ENCODE measurements at regions not wholly inside any gene's neighbourhood (a gene's known extent, or its start where the extent isn't known, plus 50 kb on each side); places are given as distances from the start of the nearest gene placed in this dataset.
"Not testable (repeated sequence)": the region's sequence is repeated elsewhere in the genome, so short reads cannot be mapped to it uniquely, and the experiment has no call there.

- in situ Hi-C loops (cut with MboI; ENCODE audit: low pct_unique_long_range_greater_than_20kb in 2 of 9, low sequenced_read_pairs in 9 of 9, unreplicated experiment in 9 of 9), result no loop called here
- 0 to 52% (median 17%) methylated on average over 1 to 5 of the region's 5 CpGs; no CpG with 5 or more reads in 1 of the 10 experiments for WGBS, 10 experiments
- H3K4me1 ChIP-seq (replicated peaks in 1 of 2), result no peaks in the 10 kb centered on the region
- H3K4me3 ChIP-seq, result no peak overlapping the region
- H3K27ac ChIP-seq, result no peak overlapping the region
- peak in 3 of 8 experiments; percentile 25 to 71 (median 43) for ATAC-seq (replicated peaks in 6 of 8)
Measured at GRCh38 chr19:22545751-22546150, 88.4 kb upstream of the ZNF492 start.

- in situ Hi-C loops (cut with MboI; ENCODE audit: low pct_unique_long_range_greater_than_20kb in 2 of 9, low sequenced_read_pairs in 9 of 9, unreplicated experiment in 9 of 9), result no loop called here
- H3K4me1 ChIP-seq (replicated peaks in 1 of 2), result no peaks in the 10 kb centered on the region
- 11 to 60% (median 48%) methylated on average over 2 to 5 of the region's 5 CpGs for WGBS, 10 experiments
- no peak overlapping the region for H3K4me3 ChIP-seq
- no peak for ATAC-seq (replicated peaks in 6 of 8)
- no peak overlapping the region for H3K27ac ChIP-seq
Measured at GRCh38 chr19:22533761-22534160, 100.4 kb upstream of the ZNF492 start.

- in situ Hi-C loops (cut with MboI; ENCODE audit: low pct_unique_long_range_greater_than_20kb in 2 of 9, low sequenced_read_pairs in 9 of 9, unreplicated experiment in 9 of 9), result no loop called here
- no peak for ATAC-seq (replicated peaks in 6 of 8)
Measured at GRCh38 chr19:22532388-22533300, 101.5 kb upstream of the ZNF492 start.

DNA sequence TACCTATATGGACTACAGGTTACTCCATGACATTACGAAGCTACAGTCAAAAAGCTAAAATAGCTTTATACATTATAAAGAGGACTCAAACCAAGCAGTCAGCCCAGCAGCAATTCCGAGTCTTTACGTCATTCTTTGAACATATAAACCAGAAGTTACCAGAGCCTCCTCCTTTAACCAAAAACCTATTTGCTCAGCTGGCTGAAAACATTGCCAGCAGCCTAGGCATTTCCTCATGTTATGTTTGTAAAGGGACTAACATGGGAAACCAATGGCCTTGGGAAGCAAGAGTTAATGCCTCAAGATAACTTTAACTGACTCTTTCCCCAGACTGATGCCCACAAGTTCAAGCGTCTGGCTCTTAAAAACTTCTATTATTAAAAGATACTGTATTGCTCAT, 104.1 kb upstream of the ZNF492 start:
- Histone ChIP-seq H3K4me1 (replicated peaks in 1 of 2) (no peaks in the 10 kb centered on the region), H3K27ac (no peak overlapping the region), H3K4me3 (no peak overlapping the region)
- WGBS, 10 experiments, result 0 to 83% (median 40%) methylated on average over 1 to 4 of the region's 4 CpGs; no CpG with 5 or more reads in 1 of the 10 experiments
- ATAC-seq (replicated peaks in 6 of 8), result no peak
- in situ Hi-C loops (cut with MboI; ENCODE audit: low pct_unique_long_range_greater_than_20kb in 2 of 9, low sequenced_read_pairs in 9 of 9, unreplicated experiment in 9 of 9), result no loop called here

More at GRCh38 chr19:22532388-22533300, 101.5 kb upstream of the ZNF492 start:
- H3K27ac ChIP-seq, result no peak overlapping the region
- no peaks in the 10 kb centered on the region for H3K4me1 ChIP-seq (replicated peaks in 1 of 2)
- H3K4me3 ChIP-seq, result no peak overlapping the region
- WGBS, 10 experiments, result 0 to 100% (median 62%) methylated on average over 1 to 22 of the region's 43 CpGs; no CpG with 5 or more reads in 2 of the 10 experiments

- 0 to 45% (median 40%) methylated on average over 1 to 7 of the region's 8 CpGs; no CpG with 5 or more reads in 4 of the 10 experiments for WGBS, 10 experiments
- Histone ChIP-seq H3K27ac (no peak overlapping the region), H3K4me1 (replicated peaks in 1 of 2) (no peaks in the 10 kb centered on the region), H3K4me3 (no peak overlapping the region)
- in situ Hi-C loops (cut with MboI; ENCODE audit: low pct_unique_long_range_greater_than_20kb in 2 of 9, low sequenced_read_pairs in 9 of 9, unreplicated experiment in 9 of 9), result no loop called here
- no peak for ATAC-seq (replicated peaks in 6 of 8)
Measured at GRCh38 chr19:22528956-22529355, 105.2 kb upstream of the ZNF492 start.

DNA sequence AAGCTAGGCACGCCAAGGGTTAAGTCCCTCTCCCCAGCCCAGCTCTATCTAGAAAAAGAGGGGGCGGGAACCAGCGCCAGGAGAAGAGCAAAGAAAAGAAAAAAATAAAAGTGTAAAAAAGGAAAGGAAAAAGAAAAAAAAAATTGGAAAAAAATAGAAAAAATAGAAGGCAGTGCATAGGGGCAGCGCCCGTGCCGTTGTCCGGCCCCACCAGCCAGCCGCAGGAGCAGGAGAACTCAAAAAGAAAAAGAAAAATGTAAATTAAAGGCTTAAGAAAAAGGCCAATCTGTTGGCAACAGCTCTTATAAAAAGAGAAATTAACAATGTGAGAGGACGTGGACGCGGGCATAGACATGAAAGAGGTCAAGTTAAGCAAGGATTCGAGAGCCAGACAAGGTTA, 105.4 kb upstream of the ZNF98 start:
- H3K4me3 ChIP-seq, result no peak overlapping the region
- 10 to 72% (median 48%) methylated on average over 2 to 12 of the region's 12 CpGs for WGBS, 10 experiments
- H3K27ac ChIP-seq, result no peak overlapping the region
- in situ Hi-C loops (cut with MboI; ENCODE audit: low pct_unique_long_range_greater_than_20kb in 2 of 9, low sequenced_read_pairs in 9 of 9, unreplicated experiment in 9 of 9), result no loop called here
- no peak for ATAC-seq (replicated peaks in 6 of 8)
- H3K4me1 ChIP-seq (replicated peaks in 1 of 2), result no peaks in the 10 kb centered on the region

GRCh38 chr19:22526661-22527272, 104.6 kb upstream of the ZNF98 start:
- Histone ChIP-seq H3K27ac (no peak overlapping the region), H3K4me3 (no peak overlapping the region), H3K4me1 (replicated peaks in 1 of 2) (no peaks in the 10 kb centered on the region)
- in situ Hi-C loops (cut with MboI; ENCODE audit: low pct_unique_long_range_greater_than_20kb in 2 of 9, low sequenced_read_pairs in 9 of 9, unreplicated experiment in 9 of 9), result no loop called here
- no peak for ATAC-seq (replicated peaks in 6 of 8)
- 0 to 39% (median 11%) methylated on average over 1 to 8 of the region's 11 CpGs; no CpG with 5 or more reads in 1 of the 10 experiments for WGBS, 10 experiments

GRCh38 chr19:22523940-22524339, 101.8 kb upstream of the ZNF98 start:
- in situ Hi-C loops (cut with MboI; ENCODE audit: low pct_unique_long_range_greater_than_20kb in 2 of 9, low sequenced_read_pairs in 9 of 9, unreplicated experiment in 9 of 9), result no loop called here
- no peak overlapping the region for H3K27ac ChIP-seq
- H3K4me3 ChIP-seq, result no peak overlapping the region
- ATAC-seq (replicated peaks in 6 of 8), result no peak
- no peaks in the 10 kb centered on the region for H3K4me1 ChIP-seq (replicated peaks in 1 of 2)
- WGBS, 10 experiments, result 0 to 60% (median 21%) methylated on average over 1 to 4 of the region's 4 CpGs; no CpG with 5 or more reads in 4 of the 10 experiments

DNA sequence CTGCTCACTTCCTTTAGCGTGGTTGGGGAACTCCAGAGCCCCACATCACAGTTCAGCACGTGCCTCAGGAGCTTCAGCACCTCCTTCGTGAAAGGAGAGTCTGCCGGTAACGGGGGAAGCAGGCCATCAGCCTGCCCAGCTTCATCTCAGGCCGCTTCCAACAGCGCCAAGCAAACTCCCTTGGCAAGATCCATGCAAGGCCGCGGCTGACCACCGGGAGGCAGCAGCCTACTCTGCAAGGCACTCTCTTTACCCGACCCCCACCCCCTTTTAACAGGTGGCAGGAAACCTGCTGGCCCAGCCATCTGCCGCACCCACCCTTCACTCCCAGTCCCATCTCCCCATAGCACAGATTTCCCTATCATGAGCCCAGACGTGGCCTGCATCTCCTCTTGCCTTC, 97.4 kb upstream of the ZNF98 start:
- H3K27ac ChIP-seq; in situ Hi-C loops (cut with MboI; ENCODE audit: low pct_unique_long_range_greater_than_20kb in 2 of 9, low sequenced_read_pairs in 9 of 9, unreplicated experiment in 9 of 9); ATAC-seq (replicated peaks in 6 of 8); H3K4me3 ChIP-seq; H3K4me1 ChIP-seq (replicated peaks in 1 of 2): not testable (repeated sequence)
- WGBS, 10 experiments, result 0 to 100% (median 77%) methylated on average over 1 to 8 of the region's 13 CpGs; no CpG with 5 or more reads in 6 of the 10 experiments

DNA sequence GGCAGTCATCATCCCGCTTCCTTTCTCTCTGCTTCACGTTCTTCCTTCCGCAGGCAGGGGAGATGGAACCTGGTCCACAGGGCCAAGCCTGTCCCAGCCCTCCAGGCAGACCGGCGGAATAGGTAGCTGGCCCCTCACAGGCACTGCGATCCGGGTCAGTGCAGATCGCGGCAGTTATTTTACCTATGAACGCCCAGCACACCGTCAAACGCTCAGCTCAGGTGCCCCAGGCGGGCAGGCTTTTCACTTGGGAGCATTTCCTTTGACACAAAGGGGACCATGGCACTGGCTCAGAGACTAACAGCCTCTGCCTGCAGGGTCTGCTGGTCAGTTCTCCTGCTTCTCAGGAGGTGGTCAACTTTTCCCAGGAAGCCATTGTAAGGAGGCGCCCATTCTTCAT, 97.0 kb upstream of the ZNF98 start:
- in situ Hi-C loops (cut with MboI; ENCODE audit: low pct_unique_long_range_greater_than_20kb in 2 of 9, low sequenced_read_pairs in 9 of 9, unreplicated experiment in 9 of 9), result no loop called here
- Histone ChIP-seq H3K27ac (no peak overlapping the region), H3K4me3 (no peak overlapping the region), H3K4me1 (replicated peaks in 1 of 2) (no peaks in the 10 kb centered on the region)
- WGBS, 10 experiments, result 41 to 65% (median 44%) methylated on average over 3 to 4 of the region's 14 CpGs; no CpG with 5 or more reads in 7 of the 10 experiments
- ATAC-seq (replicated peaks in 6 of 8), result no peak

DNA sequence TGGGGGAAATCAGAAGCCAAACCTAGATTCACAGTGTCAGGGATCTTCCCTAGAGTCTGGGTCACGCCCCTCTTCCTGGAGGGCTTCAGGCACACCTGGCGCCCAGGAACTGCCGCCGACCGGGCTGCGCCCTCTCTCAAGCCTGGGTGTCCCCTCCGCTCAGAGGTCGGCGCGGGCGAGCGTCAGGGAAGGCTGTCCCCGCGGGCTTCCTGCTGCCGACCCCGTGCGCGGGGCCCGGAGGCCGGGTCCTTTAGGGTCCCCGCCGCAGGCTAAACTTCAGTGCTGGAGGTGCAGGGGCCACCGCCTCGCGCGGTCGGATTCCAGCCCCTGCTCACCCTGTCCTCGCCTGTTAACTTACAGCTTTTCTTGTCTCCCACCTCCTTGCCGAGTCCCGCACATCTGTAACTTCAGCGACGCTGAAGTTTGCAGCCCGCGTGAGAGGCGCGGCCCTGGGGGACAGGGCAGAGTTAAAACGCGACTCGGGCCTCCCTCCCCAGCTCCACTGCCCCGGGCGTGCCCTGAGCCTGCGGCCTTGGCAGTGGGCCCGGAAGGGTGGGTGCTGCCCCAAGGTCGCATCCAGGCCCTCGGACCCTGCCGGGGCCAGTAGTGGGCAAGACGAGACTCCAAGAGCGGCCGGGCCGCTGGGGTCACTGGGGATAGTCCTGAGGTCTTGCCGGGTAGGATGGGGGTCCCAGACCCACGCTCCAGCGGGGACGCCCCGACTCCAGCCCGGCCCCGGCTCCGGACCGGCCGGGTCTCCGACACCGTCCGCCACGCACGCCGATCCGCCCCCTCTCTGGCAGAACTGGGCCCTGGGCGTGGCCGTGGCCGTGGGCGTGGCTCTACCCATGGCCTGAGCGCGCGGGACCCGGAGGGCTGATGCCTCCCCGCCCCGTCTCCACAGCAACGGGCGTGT, 95.6 kb upstream of the ZNF98 start:
- H3K27ac ChIP-seq, result no peak overlapping the region
- in situ Hi-C loops (cut with MboI; ENCODE audit: low pct_unique_long_range_greater_than_20kb in 2 of 9, low sequenced_read_pairs in 9 of 9, unreplicated experiment in 9 of 9), result no loop called here
- H3K4me3 ChIP-seq, result no peak overlapping the region
- H3K4me1 ChIP-seq (replicated peaks in 1 of 2), result no peaks in the 10 kb centered on the region
- no peak for ATAC-seq (replicated peaks in 6 of 8)
- WGBS, 10 experiments, result 40 to 93% (median 77%) methylated on average over 1 to 13 of the region's 79 CpGs; no CpG with 5 or more reads in 6 of the 10 experiments

GRCh38 chr19:22515435-22515834, 93.3 kb upstream of the ZNF98 start:
- H3K4me1 ChIP-seq (replicated peaks in 1 of 2), result no peaks in the 10 kb centered on the region
- WGBS, 10 experiments, result 0 to 42% (median 26%) methylated on average over 1 to 4 of the region's 4 CpGs; no CpG with 5 or more reads in 6 of the 10 experiments
- H3K27ac ChIP-seq, result no peak overlapping the region
- no peak for ATAC-seq (replicated peaks in 6 of 8)
- H3K4me3 ChIP-seq, result no peak overlapping the region
- in situ Hi-C loops (cut with MboI; ENCODE audit: low pct_unique_long_range_greater_than_20kb in 2 of 9, low sequenced_read_pairs in 9 of 9, unreplicated experiment in 9 of 9), result no loop called here

DNA sequence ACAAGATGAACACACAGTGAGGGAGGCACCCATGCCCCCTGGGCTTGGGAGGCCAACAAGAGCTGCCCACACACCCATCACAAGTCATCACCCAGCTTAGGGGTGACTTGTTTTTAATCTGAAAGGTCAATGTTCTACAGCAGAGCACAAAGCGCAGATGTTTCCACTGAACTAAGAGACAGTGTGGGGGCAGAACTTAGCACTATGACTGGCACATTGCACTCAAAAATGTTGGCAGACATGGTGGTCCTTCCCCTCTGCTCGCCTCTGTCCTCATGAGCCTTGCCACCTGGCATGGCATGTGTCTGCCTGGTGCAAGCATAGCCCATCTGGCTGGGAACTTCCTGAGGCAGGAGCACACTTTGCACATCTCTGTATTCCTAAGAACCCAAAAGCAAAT, 81.4 kb upstream of the ZNF98 start:
- in situ Hi-C loops (cut with MboI; ENCODE audit: low pct_unique_long_range_greater_than_20kb in 2 of 9, low sequenced_read_pairs in 9 of 9, unreplicated experiment in 9 of 9), result no loop called here
- WGBS, 10 experiments, result 0 to 100% (median 10%) methylated on average over 1 of the region's 2 CpGs; no CpG with 5 or more reads in 6 of the 10 experiments

More for the DNA sequence above, 81.4 kb upstream of the ZNF98 start:
- Histone ChIP-seq H3K4me1 (replicated peaks in 1 of 2) (no peaks in the 10 kb centered on the region), H3K27ac (no peak overlapping the region), H3K4me3 (no peak overlapping the region)
- no peak for ATAC-seq (replicated peaks in 6 of 8)
